ENCODE measurements at regions not wholly inside any gene's neighbourhood (a gene's known extent, or its start where the extent isn't known, plus 50 kb on each side); places are given as distances from the start of the nearest gene placed in this dataset.

DNA sequence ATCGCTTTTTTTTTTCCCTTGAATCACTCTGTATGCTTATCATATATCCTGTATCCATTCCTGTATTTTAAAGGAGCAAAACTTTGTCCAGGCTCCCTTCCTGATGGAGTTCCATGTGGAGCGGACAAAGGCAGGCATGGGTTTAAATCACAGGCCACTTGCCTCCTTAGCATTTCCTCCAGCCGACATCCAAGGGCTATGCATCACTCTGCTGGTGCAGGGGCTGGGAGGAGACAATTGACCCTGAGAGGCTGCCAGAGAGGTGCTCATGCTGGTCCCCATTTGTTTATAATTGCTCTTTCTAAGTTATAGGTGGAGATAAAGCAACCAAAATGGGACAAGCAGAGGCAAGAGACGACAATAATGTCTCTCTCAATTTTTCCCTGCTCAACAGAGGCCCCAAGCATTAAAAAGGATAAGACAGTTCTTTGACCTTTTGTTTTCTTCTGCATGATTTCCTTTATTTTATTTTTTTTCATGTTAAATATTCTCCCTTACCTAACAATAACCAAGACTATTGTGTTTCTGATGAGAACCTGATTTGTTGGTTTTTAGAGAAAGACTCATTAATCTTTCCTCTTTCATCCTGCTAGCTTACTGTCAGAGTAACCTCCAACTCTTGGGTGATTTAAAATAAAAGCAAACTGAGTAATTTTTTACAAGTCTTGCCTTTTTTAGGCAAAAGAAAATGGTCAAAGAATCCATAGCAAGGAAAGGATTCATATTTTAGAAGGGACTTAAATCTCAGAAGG lies 353.7 kb downstream of the ADGRL2 start:
- Histone ChIP-seq H3K4me1 (peaks cover 0 to 13% (median 0%) of the 10 kb centered on the region in 12 donors), H3K9me3 (no peaks in the 10 kb centered on the region), H3K36me3 (no peaks in the 10 kb centered on the region), H3K4me3 (no peak overlapping the region), H3K27ac (no peak overlapping the region), H3K27me3 (no peaks in the 10 kb centered on the region)
- no peak for TF ChIP-seq POLR2A (IDR thresholded peaks at IDR 0.05)
- TF ChIP-seq, protein P1, sequence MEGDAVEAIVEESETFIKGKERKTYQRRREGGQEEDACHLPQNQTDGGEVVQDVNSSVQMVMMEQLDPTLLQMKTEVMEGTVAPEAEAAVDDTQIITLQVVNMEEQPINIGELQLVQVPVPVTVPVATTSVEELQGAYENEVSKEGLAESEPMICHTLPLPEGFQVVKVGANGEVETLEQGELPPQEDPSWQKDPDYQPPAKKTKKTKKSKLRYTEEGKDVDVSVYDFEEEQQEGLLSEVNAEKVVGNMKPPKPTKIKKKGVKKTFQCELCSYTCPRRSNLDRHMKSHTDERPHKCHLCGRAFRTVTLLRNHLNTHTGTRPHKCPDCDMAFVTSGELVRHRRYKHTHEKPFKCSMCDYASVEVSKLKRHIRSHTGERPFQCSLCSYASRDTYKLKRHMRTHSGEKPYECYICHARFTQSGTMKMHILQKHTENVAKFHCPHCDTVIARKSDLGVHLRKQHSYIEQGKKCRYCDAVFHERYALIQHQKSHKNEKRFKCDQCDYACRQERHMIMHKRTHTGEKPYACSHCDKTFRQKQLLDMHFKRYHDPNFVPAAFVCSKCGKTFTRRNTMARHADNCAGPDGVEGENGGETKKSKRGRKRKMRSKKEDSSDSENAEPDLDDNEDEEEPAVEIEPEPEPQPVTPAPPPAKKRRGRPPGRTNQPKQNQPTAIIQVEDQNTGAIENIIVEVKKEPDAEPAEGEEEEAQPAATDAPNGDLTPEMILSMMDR (IDR thresholded peaks at IDR 0.05): no peak
- ATAC-seq (no peak), DNase-seq (no peak)
- 69 to 88% (median 75%) methylated on average over 4 of the region's 4 CpGs for WGBS, 4 donors
- intact Hi-C loops (cut with DNase I): no loop called here

DNA sequence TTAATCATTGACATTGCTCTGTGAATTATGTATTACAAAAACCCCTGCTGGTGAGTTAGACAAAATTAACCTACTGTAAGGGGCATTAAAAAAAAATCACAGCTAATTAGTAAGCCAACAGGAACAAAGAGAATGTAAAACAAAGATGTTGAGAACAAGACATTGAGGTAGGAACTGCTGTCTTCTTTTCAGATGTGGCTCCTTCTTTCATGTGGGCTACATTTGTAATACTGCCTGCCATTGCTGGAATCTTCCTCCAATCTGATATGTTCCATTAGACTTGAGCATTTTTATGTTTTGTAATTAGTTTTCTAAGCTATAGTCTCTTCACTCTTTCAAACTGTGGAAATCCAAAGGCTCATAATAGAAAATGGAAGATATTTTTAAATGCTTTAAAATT lies 353.0 kb downstream of the ADGRL2 start:
- no peaks in the 10 kb centered on the region for H3K27me3 ChIP-seq
- ATAC-seq (no peak), DNase-seq (no peak)
- H3K36me3 ChIP-seq: no peaks in the 10 kb centered on the region
- no peak overlapping the region for H3K27ac ChIP-seq
- intact Hi-C loops (cut with DNase I): no loop called here
- TF ChIP-seq, protein P1 (IDR thresholded peaks at IDR 0.05): no peak
- TF ChIP-seq POLR2A (IDR thresholded peaks at IDR 0.05): no peak
- H3K4me3 ChIP-seq: no peak overlapping the region
- H3K4me1 ChIP-seq: peaks cover 0 to 13% (median 0%) of the 10 kb centered on the region in 12 donors
- H3K9me3 ChIP-seq: no peaks in the 10 kb centered on the region

DNA sequence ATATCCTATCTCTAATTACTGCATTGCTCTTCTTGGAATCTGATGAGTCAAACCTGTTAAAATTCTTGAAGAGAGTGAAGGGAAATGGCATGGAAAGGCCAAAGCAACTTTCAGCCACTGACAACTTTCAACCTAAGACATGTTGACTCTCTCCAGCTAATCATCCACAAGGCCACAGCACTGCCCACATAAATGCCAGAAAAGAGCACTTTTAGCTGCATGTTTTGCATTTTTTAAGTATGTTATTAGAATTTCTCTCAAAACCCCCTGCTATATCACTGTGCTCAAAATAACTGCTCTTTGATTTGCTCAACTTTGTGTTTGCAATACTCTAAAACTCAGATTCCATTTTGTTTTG lies 352.5 kb downstream of the ADGRL2 start:
- Histone ChIP-seq H3K9me3 (no peaks in the 10 kb centered on the region), H3K27me3 (no peaks in the 10 kb centered on the region), H3K36me3 (no peaks in the 10 kb centered on the region), H3K4me1 (peaks cover 0 to 13% (median 0%) of the 10 kb centered on the region in 12 donors), H3K4me3 (no peak overlapping the region), H3K27ac (no peak overlapping the region)
- intact Hi-C loops (cut with DNase I): no loop called here
- TF ChIP-seq, protein P1 (IDR thresholded peaks at IDR 0.05): no peak
- no peak for TF ChIP-seq POLR2A (IDR thresholded peaks at IDR 0.05)
- DNase-seq (no peak), ATAC-seq (no peak)

DNA sequence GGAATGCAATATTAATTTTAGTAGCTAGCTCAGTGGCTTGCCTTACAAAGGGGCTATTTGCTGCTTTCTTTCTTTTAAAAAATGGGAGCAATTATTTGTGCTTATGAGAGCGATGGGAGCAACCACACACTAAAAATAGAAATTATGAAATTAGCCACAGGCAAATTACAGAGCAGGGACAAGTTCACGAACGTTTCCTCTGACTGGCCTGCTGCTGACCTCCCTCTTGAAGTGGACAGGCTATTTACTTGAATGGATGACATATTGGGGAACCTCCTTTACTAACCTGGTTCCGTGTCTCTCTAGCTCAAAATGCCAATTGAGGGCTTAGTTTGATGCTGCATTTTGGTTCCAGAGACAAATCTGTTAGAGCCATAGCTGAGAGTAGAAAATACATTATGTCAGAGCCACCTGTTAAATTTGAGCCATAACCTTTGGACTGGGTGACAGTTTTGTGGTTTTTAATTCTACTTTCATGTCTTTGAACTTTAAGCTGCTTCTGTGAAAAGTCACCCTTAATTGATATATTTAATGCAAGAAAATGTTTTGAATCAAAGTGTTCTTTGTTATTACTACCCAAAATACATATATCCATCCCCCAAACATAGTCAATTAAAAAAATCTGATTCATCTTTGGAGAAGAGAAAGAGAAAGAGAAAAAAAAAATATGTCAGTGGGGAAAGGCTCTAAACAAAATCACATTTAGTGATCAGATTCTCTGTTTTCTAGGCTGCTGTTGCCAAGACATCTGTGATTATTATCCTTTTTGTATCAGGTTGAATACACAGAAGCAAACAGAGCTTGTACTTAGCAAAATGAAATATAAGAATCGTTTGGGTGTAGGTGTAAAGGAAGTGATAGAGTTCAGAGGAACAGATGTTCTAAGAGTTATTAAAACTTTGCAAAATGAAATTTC lies 351.9 kb downstream of the ADGRL2 start:
- no peak for DNase-seq
- Histone ChIP-seq H3K4me3 (no peak overlapping the region), H3K27ac (no peak overlapping the region), H3K9me3 (no peaks in the 10 kb centered on the region), H3K36me3 (no peaks in the 10 kb centered on the region), H3K27me3 (no peaks in the 10 kb centered on the region), H3K4me1 (peaks cover 0 to 13% (median 0%) of the 10 kb centered on the region in 12 donors)
- no peak for TF ChIP-seq POLR2A (IDR thresholded peaks at IDR 0.05)
- TF ChIP-seq, protein P1 (IDR thresholded peaks at IDR 0.05): no peak
- 40 to 50% (median 47%) methylated on average over 5 of the region's 5 CpGs for WGBS, 4 donors
- intact Hi-C loops (cut with DNase I): no loop called here
- ATAC-seq: peak in 1 of 4 donors; percentile 45
